ENCODE measurements at regions not wholly inside any gene's neighbourhood (a gene's known extent, or its start where the extent isn't known, plus 50 kb on each side); places are given as distances from the start of the nearest gene placed in this dataset.

DNA sequence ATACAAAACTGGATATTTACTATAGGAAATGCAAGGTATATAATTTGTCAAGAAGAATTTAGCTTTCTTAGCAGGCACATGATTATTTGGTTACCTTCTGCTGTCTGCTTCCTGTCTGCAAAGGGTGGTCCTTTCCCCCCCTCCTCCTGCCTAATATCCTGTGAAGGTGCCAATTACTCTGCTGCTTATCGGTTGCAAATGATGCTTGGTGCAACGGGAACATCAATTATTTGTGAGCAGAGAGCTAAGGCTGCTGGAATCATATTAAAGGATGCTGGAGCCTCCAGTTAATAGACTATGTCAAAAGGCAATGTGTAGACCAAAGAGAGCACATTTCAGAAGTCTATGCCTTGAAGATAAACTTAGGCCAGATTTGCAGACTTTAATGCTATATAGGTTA, 443.7 kb upstream of the ONECUT1 start:
- TF ChIP-seq, protein P1, sequence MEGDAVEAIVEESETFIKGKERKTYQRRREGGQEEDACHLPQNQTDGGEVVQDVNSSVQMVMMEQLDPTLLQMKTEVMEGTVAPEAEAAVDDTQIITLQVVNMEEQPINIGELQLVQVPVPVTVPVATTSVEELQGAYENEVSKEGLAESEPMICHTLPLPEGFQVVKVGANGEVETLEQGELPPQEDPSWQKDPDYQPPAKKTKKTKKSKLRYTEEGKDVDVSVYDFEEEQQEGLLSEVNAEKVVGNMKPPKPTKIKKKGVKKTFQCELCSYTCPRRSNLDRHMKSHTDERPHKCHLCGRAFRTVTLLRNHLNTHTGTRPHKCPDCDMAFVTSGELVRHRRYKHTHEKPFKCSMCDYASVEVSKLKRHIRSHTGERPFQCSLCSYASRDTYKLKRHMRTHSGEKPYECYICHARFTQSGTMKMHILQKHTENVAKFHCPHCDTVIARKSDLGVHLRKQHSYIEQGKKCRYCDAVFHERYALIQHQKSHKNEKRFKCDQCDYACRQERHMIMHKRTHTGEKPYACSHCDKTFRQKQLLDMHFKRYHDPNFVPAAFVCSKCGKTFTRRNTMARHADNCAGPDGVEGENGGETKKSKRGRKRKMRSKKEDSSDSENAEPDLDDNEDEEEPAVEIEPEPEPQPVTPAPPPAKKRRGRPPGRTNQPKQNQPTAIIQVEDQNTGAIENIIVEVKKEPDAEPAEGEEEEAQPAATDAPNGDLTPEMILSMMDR (IDR thresholded peaks at IDR 0.05), result no peak
- no peak for TF ChIP-seq POLR2A (IDR thresholded peaks at IDR 0.05)
